Naive B cell (primary cell): ENCODE measurements at regions not wholly inside any gene's neighbourhood (a gene's known extent, or its start where the extent isn't known, plus 50 kb on each side); places are given as distances from the start of the nearest gene placed in this dataset.
A peak's percentile ranks its signal among the peaks of the same experiment; 100 is the strongest.

Experiments
- ATAC-seq, 2 donors: fragments of 150-1000 bp; cut with Tn5 transposase; 2 replicates each; pipeline ENCODE4 v1.10.0; 2021; ENCODE audit warnings: low read depth in 2 of 2, mild to moderate bottlenecking in 2 of 2, moderate library complexity in 2 of 2
- DNase-seq: peaks from one replicate; pipeline ENCODE4 v3.0.0; 2022
- H3K27ac Mint-ChIP-seq, 6 donors: one replicate each; pipeline ENCODE4 v1.8.0; 2020 to 2022; ENCODE audit warnings: mild to moderate bottlenecking in 6 of 6, mixed read lengths in 6 of 6, moderate library complexity in 5 of 6, inconsistent platforms in 2 of 6
- H3K27me3 Mint-ChIP-seq, 3 donors: one replicate each; pipeline ENCODE4 v1.8.0; 2021 to 2022; ENCODE audit warnings: mixed read lengths in 3 of 3, mild to moderate bottlenecking in 1 of 3
- H3K36me3 Mint-ChIP-seq, 2 donors: one replicate each; pipeline ENCODE4 v1.8.0; 2020 to 2022; ENCODE audit warnings: mixed read lengths in 2 of 2, inconsistent platforms in 1 of 2, mild to moderate bottlenecking in 1 of 2
- H3K4me1 Mint-ChIP-seq, 3 donors: one replicate each; pipeline ENCODE4 v1.8.0; 2020 to 2022; ENCODE audit warnings: mixed read lengths in 3 of 3, inconsistent platforms in 1 of 3, mild to moderate bottlenecking in 1 of 3, moderate library complexity in 1 of 3
- H3K4me3 Mint-ChIP-seq, 8 donors: one replicate each; pipeline ENCODE4 v1.8.0; 2020 to 2022; ENCODE audit warnings: mild to moderate bottlenecking in 8 of 8, mixed read lengths in 8 of 8, moderate library complexity in 8 of 8, inconsistent platforms in 2 of 8
- H3K9me3 Mint-ChIP-seq, 7 donors: one replicate each; pipeline ENCODE4 v1.8.0; 2020 to 2022; ENCODE audit warnings: mixed read lengths in 7 of 7, mild to moderate bottlenecking in 5 of 7, inconsistent platforms in 2 of 7, moderate library complexity in 1 of 7

DNA sequence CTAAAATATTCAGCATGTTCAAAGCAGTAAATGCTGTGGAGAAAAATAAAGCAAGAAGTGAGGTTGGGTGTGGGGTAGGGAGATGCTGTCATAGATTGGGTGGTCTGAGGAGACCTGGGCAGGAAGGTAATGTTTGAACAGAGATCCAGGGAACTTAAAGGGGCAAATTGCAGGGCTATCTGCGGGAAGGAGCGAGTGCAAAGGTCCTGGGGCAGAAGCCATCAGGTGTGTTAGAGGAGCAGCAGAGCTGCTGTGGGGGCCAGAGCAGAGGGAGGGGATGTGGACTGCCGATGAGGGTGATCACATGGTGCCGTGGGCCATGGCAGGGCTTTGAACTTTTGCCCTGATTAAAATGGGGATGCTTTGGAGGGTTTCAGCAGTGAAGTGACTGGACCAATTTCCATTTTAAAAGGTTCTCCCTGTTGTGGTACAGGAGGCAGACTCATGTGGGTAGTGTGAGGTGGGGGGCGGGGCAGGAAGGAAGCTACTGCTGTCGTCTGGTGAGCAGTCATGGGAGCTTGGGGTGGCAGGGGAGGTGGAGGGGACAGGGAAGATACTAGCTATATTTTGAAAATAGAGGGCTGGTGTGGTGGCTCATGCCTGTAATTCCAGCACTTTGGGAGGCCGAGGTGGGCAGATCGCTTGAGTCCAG is 145.0 kb downstream of the AACS start:
- peaks cover 0 to 7% (median 3%) of the 10 kb centered on the region in 7 donors for H3K9me3 Mint-ChIP-seq
- no peaks in the 10 kb centered on the region for H3K36me3 Mint-ChIP-seq
- H3K4me3 Mint-ChIP-seq = no peak overlapping the region
- no peaks in the 10 kb centered on the region for H3K4me1 Mint-ChIP-seq
- no peak overlapping the region for H3K27ac Mint-ChIP-seq
- peaks cover 30 to 79% (median 64%) of the 10 kb centered on the region in 3 donors for H3K27me3 Mint-ChIP-seq
- no peak for DNase-seq
- ATAC-seq = no peak

DNA sequence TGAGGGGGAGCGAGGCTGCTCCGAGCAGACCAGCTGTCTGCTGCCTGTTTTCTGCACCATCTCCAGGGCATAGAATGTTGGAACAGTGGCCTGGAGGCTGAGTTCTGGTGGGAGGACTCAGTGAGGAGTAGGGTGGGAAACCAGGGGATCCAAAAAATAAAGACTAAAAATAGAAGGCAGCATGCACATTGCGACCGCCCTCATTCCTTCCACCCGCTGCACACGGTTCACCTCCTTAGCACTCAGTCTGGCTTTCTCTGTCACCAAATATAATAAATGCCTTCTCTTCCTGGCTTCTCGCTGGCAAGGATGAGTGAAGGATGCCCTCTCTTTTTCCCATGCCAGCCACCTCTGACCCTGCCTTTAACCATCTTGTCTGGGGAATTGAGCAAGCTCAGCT is 146.2 kb downstream of the AACS start:
- no peak for DNase-seq
- ATAC-seq = no peak
- Mint-ChIP-seq H3K27me3 (peaks cover 23 to 72% (median 69%) of the 10 kb centered on the region in 3 donors), H3K4me3 (no peak overlapping the region), H3K27ac (no peak overlapping the region), H3K9me3 (peaks cover 0 to 7% (median 5%) of the 10 kb centered on the region in 7 donors), H3K4me1 (no peaks in the 10 kb centered on the region), H3K36me3 (no peaks in the 10 kb centered on the region)

- peaks cover 28 to 62% (median 61%) of the 10 kb centered on the region in 3 donors for H3K27me3 Mint-ChIP-seq
Observed at GRCh38 chr12:125214289-125214688, 149.1 kb downstream of the AACS start.

DNA sequence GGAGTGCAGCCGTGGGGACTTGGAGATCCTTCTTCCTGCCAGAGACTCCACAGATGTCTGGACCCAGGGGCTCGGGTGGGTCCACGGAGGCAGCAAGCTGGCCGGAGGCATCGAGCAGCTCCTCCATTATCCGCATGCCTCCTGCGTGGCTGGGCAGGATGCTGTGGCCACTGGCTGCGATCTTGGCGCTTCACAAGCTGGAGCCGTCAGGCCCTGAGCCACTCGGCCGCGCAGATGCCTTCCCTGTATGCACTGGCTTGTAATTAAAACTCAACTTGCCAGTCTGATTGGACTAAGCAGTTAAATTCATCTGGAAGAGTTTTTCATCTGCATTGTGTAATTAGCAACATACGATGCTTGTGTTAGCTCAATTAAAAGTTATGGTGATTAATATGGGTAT is 151.5 kb downstream of the AACS start:
- Mint-ChIP-seq H3K36me3 (no peaks in the 10 kb centered on the region), H3K4me3 (no peak overlapping the region), H3K27ac (no peak overlapping the region), H3K27me3 (peaks cover 29 to 65% (median 52%) of the 10 kb centered on the region in 3 donors), H3K9me3 (peaks cover 3 to 6% (median 5%) of the 10 kb centered on the region in 7 donors), H3K4me1 (no peaks in the 10 kb centered on the region)
- DNase-seq (no peak), ATAC-seq (no peak)

More at GRCh38 chr12:125214289-125214688, 149.1 kb downstream of the AACS start:
- DNase-seq (no peak), ATAC-seq (no peak)
- Mint-ChIP-seq H3K27ac (no peak overlapping the region), H3K4me1 (no peaks in the 10 kb centered on the region), H3K36me3 (no peaks in the 10 kb centered on the region), H3K9me3 (peaks cover 0 to 6% (median 3%) of the 10 kb centered on the region in 7 donors), H3K4me3 (no peak overlapping the region)

- H3K27ac Mint-ChIP-seq = no peak overlapping the region
- no peak overlapping the region for H3K4me3 Mint-ChIP-seq
- H3K4me1 Mint-ChIP-seq = no peaks in the 10 kb centered on the region
- DNase-seq = no peak
- peaks cover 25 to 67% (median 53%) of the 10 kb centered on the region in 3 donors for H3K27me3 Mint-ChIP-seq
- ATAC-seq = no peak
- no peaks in the 10 kb centered on the region for H3K36me3 Mint-ChIP-seq
- peaks cover 3 to 6% (median 5%) of the 10 kb centered on the region in 7 donors for H3K9me3 Mint-ChIP-seq
Observed at GRCh38 chr12:125217308-125217707, 152.1 kb downstream of the AACS start.

GRCh38 chr12:125218952-125219351 is 153.7 kb downstream of the AACS start:
- H3K27ac Mint-ChIP-seq = no peak overlapping the region
- DNase-seq (no peak), ATAC-seq (no peak)
- H3K36me3 Mint-ChIP-seq = no peaks in the 10 kb centered on the region
- H3K9me3 Mint-ChIP-seq = peaks cover 3 to 6% (median 5%) of the 10 kb centered on the region in 7 donors
- peaks cover 13 to 61% (median 39%) of the 10 kb centered on the region in 3 donors for H3K27me3 Mint-ChIP-seq
- H3K4me3 Mint-ChIP-seq = no peak overlapping the region
- no peaks in the 10 kb centered on the region for H3K4me1 Mint-ChIP-seq

DNA sequence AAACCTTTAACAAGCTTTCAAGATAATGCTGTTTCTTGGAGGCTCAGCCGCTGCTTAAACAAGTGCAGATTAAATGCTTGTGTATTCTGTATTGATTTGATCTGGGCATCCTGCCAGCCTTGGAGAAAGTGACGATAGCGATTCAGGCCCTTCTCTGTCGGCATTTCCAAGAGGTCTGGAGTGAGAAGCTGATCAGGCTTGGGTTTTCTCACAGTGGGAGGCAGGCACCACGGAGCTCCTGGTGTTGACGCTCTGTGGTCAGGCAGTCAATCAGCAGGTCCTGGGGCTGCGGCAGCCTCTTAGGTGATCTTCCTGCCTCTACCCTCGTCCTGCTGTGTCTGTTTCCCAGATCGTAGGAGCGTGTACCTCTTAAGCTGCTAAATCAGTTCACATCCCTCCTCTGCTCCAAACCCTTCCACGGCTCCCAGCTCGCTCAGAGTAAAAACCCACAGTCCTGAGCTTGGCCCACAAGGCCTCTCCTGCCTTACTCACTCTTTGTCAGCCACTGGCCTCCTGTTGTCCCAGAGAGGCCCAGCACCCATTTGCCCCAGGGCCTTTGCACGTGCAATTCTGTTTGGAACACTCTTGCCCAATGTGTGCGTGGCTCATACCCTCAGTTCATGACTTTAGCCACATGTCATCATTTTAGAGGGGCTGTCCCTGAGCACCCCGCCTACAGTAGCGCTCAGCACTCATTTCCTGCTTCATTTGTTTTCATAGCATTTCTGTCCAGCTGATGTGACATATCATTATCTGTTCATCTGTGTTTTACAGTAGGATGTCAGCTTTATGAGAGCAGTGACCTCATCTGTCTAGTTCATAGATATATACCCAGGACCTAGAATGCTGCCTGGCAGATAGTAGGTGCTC is 155.4 kb downstream of the AACS start:
- ATAC-seq (no peak), DNase-seq (no peak)
- Mint-ChIP-seq H3K27ac (no peak overlapping the region), H3K4me1 (no peaks in the 10 kb centered on the region), H3K27me3 (peaks cover 13 to 44% (median 27%) of the 10 kb centered on the region in 3 donors), H3K9me3 (peaks cover 0 to 5% (median 3%) of the 10 kb centered on the region in 7 donors), H3K36me3 (no peaks in the 10 kb centered on the region), H3K4me3 (no peak overlapping the region)

DNA sequence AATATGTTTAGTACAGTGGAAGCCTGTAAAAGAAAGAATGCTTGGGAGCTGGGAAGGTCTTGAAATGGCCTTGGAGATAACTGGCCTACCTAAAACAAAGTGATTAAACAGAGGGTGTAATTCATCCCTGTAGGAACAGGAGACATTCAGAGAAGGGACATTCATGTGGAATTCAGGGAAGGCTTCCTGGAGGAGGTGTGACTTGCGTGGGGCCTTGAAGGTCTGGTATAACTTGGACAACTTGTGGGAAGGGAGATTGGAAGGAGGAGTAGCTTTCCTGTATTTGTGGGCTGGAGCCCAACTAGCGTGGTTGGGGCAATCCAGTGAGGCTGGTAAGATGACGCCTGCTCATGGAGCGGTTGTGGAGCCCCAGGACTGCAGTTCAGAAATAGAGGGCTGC is 156.4 kb downstream of the AACS start:
- ATAC-seq = no peak
- DNase-seq = no peak
- no peaks in the 10 kb centered on the region for H3K36me3 Mint-ChIP-seq
- no peak overlapping the region for H3K4me3 Mint-ChIP-seq
- H3K27me3 Mint-ChIP-seq = peaks cover 16 to 51% (median 32%) of the 10 kb centered on the region in 3 donors
- peaks cover 0 to 5% (median 3%) of the 10 kb centered on the region in 7 donors for H3K9me3 Mint-ChIP-seq
- no peak overlapping the region for H3K27ac Mint-ChIP-seq
- H3K4me1 Mint-ChIP-seq = no peaks in the 10 kb centered on the region

DNA sequence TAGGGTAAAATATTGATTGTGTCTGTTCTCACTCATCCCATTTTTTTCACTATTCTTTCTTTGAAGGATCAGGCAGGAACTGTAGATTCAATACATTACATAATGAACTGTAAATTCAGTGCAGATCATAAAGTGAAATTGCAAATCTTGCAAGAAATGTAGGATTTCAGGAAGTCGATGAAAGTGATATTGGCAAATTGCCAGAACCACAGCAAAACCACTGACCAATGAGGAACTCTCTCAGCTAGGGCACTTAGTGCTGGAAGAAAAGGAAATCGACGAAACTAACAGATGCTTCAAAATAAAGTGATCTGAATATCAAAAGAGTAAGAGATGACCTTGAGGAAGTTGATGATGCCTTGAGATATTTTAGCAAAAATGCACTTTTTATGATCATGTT is 157.6 kb downstream of the AACS start:
- no peak overlapping the region for H3K27ac Mint-ChIP-seq
- H3K27me3 Mint-ChIP-seq = peaks cover 17 to 57% (median 29%) of the 10 kb centered on the region in 3 donors
- no peaks in the 10 kb centered on the region for H3K4me1 Mint-ChIP-seq
- no peak overlapping the region for H3K4me3 Mint-ChIP-seq
- peaks cover 0 to 5% (median 3%) of the 10 kb centered on the region in 7 donors for H3K9me3 Mint-ChIP-seq
- ATAC-seq = no peak
- H3K36me3 Mint-ChIP-seq = no peaks in the 10 kb centered on the region
- DNase-seq = no peak

DNA sequence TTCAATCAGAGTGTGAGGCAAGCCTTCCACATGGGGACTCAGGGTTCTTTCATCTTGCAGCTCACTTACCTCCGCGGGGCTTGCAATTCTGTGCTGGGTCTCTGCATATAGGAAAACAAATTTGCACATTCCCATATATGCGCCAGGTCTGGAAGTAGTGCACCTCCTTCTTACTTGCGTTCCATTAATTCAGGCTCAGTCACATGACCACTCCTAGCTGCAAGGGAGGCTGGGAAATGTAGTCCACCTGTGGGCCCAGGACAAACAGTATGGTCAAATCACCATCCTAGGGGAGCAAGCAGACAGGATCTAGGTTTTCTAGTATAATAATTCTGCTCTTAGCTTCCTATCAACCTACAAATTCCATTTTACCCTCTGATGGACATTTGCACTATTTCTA is 160.4 kb downstream of the AACS start:
- no peak overlapping the region for H3K27ac Mint-ChIP-seq
- DNase-seq (no peak), ATAC-seq (no peak)
- peaks cover 0 to 5% (median 3%) of the 10 kb centered on the region in 7 donors for H3K9me3 Mint-ChIP-seq
- no peaks in the 10 kb centered on the region for H3K4me1 Mint-ChIP-seq
- H3K4me3 Mint-ChIP-seq = no peak overlapping the region
- H3K27me3 Mint-ChIP-seq = peaks cover 9 to 44% (median 38%) of the 10 kb centered on the region in 3 donors
- no peaks in the 10 kb centered on the region for H3K36me3 Mint-ChIP-seq

DNA sequence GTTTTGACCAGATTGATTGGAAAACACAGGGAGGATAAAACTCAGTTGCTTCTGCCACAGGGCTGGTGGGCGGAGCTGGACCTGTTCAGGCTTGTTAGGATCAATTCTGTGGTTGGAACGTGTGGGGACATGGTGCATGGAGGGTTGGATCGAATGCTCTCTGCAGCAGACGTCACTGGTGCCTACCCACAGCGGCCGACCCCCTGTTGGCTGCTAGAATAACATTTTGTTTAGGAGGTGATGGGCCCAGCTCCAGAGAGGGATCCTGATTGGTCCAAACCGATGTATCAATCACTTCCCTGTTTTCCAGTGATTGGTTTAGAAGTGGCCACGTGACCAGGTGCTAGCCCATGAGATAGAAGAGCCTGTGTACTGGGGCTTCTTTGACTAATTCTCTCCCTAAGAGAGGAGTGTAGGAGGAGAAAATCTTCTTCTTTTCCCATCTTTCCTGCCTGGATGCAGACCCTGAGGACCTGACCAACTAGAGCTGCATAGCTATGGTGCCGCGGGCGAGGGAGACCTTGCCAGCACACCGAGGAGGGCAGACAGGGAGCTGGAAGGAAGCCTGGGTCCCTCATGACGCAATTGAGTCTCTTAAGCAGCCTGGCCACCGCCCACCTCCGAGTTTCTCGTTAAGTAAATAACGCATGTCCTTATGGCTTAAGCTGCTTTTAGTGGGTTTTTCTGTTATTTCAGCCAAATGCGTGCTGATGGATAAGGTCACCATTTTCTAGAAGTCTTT is 163.5 kb downstream of the AACS start:
- Mint-ChIP-seq H3K4me1 (no peaks in the 10 kb centered on the region), H3K4me3 (no peak overlapping the region), H3K36me3 (no peaks in the 10 kb centered on the region), H3K9me3 (peaks cover 0 to 2% (median 0%) of the 10 kb centered on the region in 7 donors), H3K27me3 (peaks cover 20 to 35% (median 24%) of the 10 kb centered on the region in 3 donors), H3K27ac (no peak overlapping the region)
- DNase-seq = no peak
- ATAC-seq = no peak

DNA sequence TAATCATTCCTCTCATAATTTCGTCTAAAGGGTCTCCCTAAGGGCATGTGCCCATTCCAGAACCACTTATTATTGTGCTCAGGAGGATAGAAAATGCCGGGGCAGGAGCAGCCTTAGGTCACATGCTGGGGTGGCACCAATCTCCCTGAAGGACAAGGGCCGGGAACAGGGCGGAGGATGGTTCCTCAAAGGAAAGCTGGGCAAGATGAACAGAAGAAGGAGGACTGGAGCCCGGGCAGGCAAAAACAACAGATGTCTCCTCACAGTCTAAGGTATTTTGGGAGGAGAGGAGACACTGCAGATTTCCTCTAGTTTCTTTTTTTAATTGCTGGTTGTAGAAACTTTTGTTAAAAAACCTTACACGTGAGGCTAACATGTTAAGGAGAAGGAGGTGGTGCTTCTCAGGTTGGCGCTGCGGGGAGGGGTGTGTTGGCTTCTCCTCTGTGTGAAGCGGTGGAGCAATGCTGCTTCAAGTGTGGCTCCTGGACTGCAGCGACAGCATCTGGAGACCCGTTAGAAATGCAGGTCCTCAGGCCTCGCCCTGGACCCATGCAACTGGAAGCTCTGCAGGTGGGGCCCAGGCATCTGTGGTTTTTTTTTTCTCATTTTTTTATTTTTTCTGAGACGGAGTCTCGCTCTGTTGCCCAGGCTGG is 164.8 kb downstream of the AACS start:
- Mint-ChIP-seq H3K36me3 (no peaks in the 10 kb centered on the region), H3K27me3 (peaks cover 20 to 43% (median 31%) of the 10 kb centered on the region in 3 donors), H3K27ac (no peak overlapping the region), H3K4me1 (no peaks in the 10 kb centered on the region), H3K4me3 (no peak overlapping the region), H3K9me3 (peaks cover 0 to 2% (median 0%) of the 10 kb centered on the region in 7 donors)
- ATAC-seq = no peak
- DNase-seq = no peak

DNA sequence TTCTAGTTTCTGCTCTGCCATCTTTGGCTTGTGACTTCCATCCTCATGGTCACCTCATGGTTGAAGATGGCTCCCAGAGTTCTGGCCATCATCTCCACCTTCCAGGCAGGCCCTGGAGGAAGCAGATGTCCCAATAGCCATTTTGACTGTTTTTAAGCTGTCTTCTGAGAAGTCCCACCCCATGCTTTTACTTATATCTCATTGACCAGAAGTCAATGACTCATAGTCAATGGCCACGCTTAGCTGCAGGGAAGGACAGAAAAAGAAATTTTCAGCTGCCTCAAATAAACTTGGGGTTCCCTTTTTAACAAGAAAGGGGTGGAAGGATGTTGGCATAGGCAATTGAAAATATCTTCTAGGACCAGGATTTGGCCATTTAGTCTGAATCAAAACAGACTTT is 168.1 kb downstream of the AACS start:
- ATAC-seq (no peak), DNase-seq (no peak)
- H3K4me1 Mint-ChIP-seq = no peaks in the 10 kb centered on the region
- H3K9me3 Mint-ChIP-seq = peaks cover 0 to 2% (median 0%) of the 10 kb centered on the region in 7 donors
- H3K27me3 Mint-ChIP-seq = peaks cover 11 to 45% (median 25%) of the 10 kb centered on the region in 3 donors
- no peaks in the 10 kb centered on the region for H3K36me3 Mint-ChIP-seq
- peak overlapping the region in 1 of 8 donors; percentile 33 for H3K4me3 Mint-ChIP-seq
- peak overlapping the region in 1 of 6 donors; percentile 6 for H3K27ac Mint-ChIP-seq
